T-cell (primary cell): ENCODE measurements at regions not wholly inside any gene's neighbourhood (a gene's known extent, or its start where the extent isn't known, plus 50 kb on each side); places are given as distances from the start of the nearest gene placed in this dataset.

Experiments used
- ATAC-seq, 4 experiments: fragments of 200-7000 bp in 3 of 4; fragments of 150-1000 bp in 1 of 4; cut with Tn5 transposase; replicated peaks in 1 of 4; 1 replicate in 3 of 4; 2 replicates in 1 of 4; pipeline ENCODE4 v1.10.0; 2021; ENCODE audit warnings: moderate library complexity in 3 of 4, mild to moderate bottlenecking in 2 of 4, moderate number of reproducible peaks in 1 of 4
- CTCF ChIA-PET, 2 donors: fragments of 300-600 bp; sonication (Branson Sonifier 250); formaldehyde crosslinking; loops; one replicate each; lab custom pipeline; 2022; ENCODE audit warnings: antibody characterized with exemption in 2 of 2; lab: Charles Lee
- POLR2A ChIA-PET, 2 donors: fragments of 300-600 bp; sonication (Branson Sonifier 250); formaldehyde crosslinking; loops; one replicate each; lab custom pipeline; 2022; ENCODE audit warnings: antibody characterized with exemption in 2 of 2; lab: Charles Lee
- DNase-seq, 35 experiments: peaks; one replicate each; pipeline versions ENCODE4 v3.0.0 to v3.0.0-alpha.2; 2013 to 2023
- H3K27ac ChIP-seq: one replicate; pipeline ENCODE4 v1.5.1; 2013; ENCODE audit warnings: low read length
- H3K27me3 ChIP-seq, 2 experiments: replicated peaks in 1 of 2; 1 replicate in 1 of 2; 2 replicates in 1 of 2; pipeline versions ENCODE4 v1.6.1 to v1.7.0; 2013; ENCODE audit warnings: low read length in 1 of 2, mixed read lengths in 1 of 2; ENCODE audit not compliant: control insufficient read depth in 2 of 2, insufficient read depth in 2 of 2; ENCODE audit errors: extremely low read depth in 1 of 2
- H3K36me3 ChIP-seq, 2 donors: 1 replicate in 1 of 2; 2 replicates in 1 of 2; pipeline versions ENCODE4 v1.6.1 to v1.7.0; 2013; ENCODE audit warnings: low read length in 1 of 2; ENCODE audit not compliant: control insufficient read depth in 2 of 2, insufficient read depth in 1 of 2; ENCODE audit errors: extremely low read depth in 1 of 2
- H3K4me1 ChIP-seq, 2 experiments: 1 replicate in 1 of 2; 2 replicates in 1 of 2; pipeline versions ENCODE4 v1.6.1 to v1.7.0; 2013; ENCODE audit warnings: low read length in 2 of 2, mixed read lengths in 1 of 2; ENCODE audit not compliant: insufficient read depth in 2 of 2, control insufficient read depth in 1 of 2; ENCODE audit errors: extremely low read depth in 1 of 2
- H3K4me3 ChIP-seq, 2 donors: 1 replicate in 1 of 2; 2 replicates in 1 of 2; pipeline versions ENCODE4 v1.5.1 to v1.7.0; 2013; ENCODE audit warnings: mild to moderate bottlenecking in 2 of 2, low read length in 1 of 2, moderate library complexity in 1 of 2; ENCODE audit not compliant: control insufficient read depth in 1 of 2; ENCODE audit errors: extremely low read depth in 1 of 2
- H3K9me3 ChIP-seq: 2 replicates; pipeline ENCODE4 v1.7.0; 2013
- H3K27ac Mint-ChIP-seq, 2 donors: one replicate each; pipeline ENCODE4 v1.8.0; 2020 to 2021; ENCODE audit warnings: mild to moderate bottlenecking in 2 of 2, mixed read lengths in 2 of 2
- H3K27me3 Mint-ChIP-seq, 2 donors: one replicate each; pipeline ENCODE4 v1.8.0; 2021 to 2022; ENCODE audit warnings: mixed read lengths in 2 of 2
- H3K36me3 Mint-ChIP-seq: one replicate; pipeline ENCODE4 v1.8.0; 2021; ENCODE audit warnings: mixed read lengths
- H3K4me1 Mint-ChIP-seq, 3 donors: one replicate each; pipeline ENCODE4 v1.8.0; 2020 to 2022; ENCODE audit warnings: mixed read lengths in 3 of 3, mild to moderate bottlenecking in 1 of 3
- H3K4me3 Mint-ChIP-seq, 3 donors: one replicate each; pipeline ENCODE4 v1.8.0; 2020 to 2022; ENCODE audit warnings: mild to moderate bottlenecking in 3 of 3, mixed read lengths in 3 of 3, moderate library complexity in 3 of 3
- H3K9me3 Mint-ChIP-seq, 3 donors: one replicate each; pipeline ENCODE4 v1.8.0; 2020 to 2022; ENCODE audit warnings: mixed read lengths in 3 of 3
- WGBS: methylation state at CpG from one replicate; pipeline ENCODE4 v1.1.5; 2013; ENCODE audit warnings: missing lambda C conversion rate; ENCODE audit not compliant: insufficient coverage; 5-methylcytosine and 5-hydroxymethylcytosine counted together

DNA sequence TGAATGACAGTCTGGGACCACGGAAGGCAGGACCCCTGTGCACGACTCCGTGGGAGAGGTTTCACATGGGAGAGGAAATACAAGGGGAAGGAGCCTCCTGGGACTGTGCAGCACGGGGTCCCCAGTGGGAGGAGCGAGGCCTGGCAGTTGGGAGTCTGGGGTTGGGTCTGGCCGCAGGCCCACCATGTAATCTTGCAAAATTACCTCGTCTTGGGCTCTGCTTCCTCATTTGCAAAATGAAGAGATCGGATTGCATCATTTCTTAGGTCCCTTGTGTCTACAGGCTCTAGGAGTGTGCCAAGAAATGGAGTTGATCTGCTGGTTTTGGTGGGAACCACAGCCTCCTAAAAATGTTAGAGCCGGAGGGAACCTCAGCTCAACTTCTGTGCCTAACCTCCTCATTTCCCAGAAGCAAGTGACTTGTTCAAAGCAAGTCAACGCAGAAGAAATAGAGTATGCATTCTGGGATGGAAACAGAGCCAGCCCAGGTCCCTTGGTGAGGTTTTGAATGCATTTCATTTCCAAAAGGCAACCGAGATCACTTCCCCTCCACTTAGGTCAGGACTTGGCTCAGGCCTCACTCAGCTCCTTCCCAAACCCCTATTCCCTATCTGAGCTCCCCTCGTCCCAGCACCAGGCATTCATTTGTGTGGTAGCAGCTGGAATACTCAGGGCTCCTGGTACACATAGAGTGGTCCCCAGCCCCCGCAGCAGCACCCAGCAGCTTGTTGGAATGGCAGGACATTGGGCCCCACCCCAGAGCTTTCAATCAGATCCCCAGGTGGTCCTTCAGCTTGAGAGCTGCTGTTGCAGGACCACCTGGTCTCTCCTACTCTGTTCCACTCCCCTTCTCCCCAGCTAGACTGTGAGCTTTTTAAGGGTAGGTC, 267.7 kb downstream of the XXYLT1 start:
- H3K27ac Mint-ChIP-seq: no peak overlapping the region
- CTCF ChIA-PET: no interaction called here
- H3K9me3 ChIP-seq: no peaks in the 10 kb centered on the region
- DNase-seq (no peak), ATAC-seq (no peak)
- no peak overlapping the region for H3K4me3 Mint-ChIP-seq
- H3K36me3 Mint-ChIP-seq: no peaks in the 10 kb centered on the region
- H3K36me3 ChIP-seq: no peaks in the 10 kb centered on the region
- no peaks in the 10 kb centered on the region for H3K4me1 ChIP-seq
- H3K27me3 ChIP-seq: peaks cover 0 to 21% of the 10 kb centered on the region in 2 experiments
- H3K27ac ChIP-seq: no peak overlapping the region
- H3K9me3 Mint-ChIP-seq: no peaks in the 10 kb centered on the region
- POLR2A ChIA-PET: no interaction called here
- no peaks in the 10 kb centered on the region for H3K4me1 Mint-ChIP-seq
- no peak overlapping the region for H3K4me3 ChIP-seq
- 52% methylated on average over 10 of the region's 13 CpGs for WGBS
- peaks cover 8 to 12% of the 10 kb centered on the region in 2 donors for H3K27me3 Mint-ChIP-seq

DNA sequence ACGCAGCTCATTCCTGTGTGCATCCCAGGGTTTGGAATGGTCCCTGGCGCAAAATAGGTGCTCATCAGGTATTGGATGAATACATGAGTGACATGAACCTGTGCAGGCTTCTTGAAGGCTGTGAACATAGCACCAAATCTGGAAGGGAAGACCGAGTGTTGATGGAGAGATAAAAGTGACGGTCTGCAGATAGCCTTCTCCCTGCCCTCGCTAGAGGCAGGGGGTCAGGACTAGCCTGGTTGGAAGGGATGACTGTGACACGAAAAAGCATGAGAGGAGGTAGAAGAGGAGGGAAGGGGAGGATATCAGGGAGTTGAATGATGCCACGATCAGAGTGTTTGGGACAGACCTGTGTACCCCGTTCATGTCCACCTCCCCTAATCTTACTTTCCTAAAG, 267.1 kb downstream of the XXYLT1 start:
- CTCF ChIA-PET: no interaction called here
- H3K36me3 ChIP-seq: no peaks in the 10 kb centered on the region
- WGBS: 88% methylated on average over 5 of the region's 8 CpGs
- Mint-ChIP-seq H3K4me3 (no peak overlapping the region), H3K4me1 (no peaks in the 10 kb centered on the region), H3K27me3 (peaks cover 8 to 16% of the 10 kb centered on the region in 2 donors), H3K36me3 (no peaks in the 10 kb centered on the region), H3K9me3 (no peaks in the 10 kb centered on the region), H3K27ac (no peak overlapping the region)
- no peak for ATAC-seq
- no peaks in the 10 kb centered on the region for H3K9me3 ChIP-seq
- POLR2A ChIA-PET: no interaction called here
- H3K4me3 ChIP-seq: no peak overlapping the region
- H3K27ac ChIP-seq: no peak overlapping the region
- DNase-seq: no peak
- peaks cover 0 to 23% of the 10 kb centered on the region in 2 experiments for H3K27me3 ChIP-seq
- no peaks in the 10 kb centered on the region for H3K4me1 ChIP-seq

DNA sequence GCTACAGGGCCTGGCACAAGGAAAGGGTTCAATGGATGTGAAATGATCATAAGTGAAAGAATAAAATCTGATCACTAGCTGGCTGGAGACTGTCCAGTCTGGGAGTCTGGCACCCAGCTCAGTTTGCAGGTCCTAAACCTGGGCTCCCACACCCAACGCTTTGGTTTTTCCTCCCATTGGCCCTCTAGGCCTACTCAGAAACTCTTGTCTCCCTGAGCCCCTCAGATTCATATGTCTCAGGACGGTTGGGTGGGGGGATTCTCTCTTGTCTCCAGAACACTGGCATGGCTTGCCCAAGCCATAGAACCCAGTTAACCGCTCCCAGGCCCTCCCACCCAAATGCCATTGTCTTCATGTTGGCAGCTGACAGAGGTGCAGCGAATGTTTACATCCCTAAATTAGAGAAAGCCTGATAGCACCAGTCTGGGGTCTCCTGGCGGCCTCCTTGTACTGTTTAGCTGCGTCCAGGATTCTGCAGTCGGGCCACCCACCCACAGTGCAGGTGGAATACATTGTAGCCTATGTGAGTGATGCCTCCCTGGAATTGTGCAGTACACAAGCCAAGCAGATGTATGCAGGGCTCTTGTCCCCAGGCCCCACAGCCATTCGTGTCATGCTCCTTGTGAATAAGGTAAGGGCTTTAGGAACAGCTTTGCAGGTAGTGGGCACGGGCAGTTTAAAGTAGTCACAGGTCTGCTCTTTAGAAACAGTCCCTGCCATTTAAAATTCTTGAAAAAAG, 266.3 kb downstream of the XXYLT1 start:
- POLR2A ChIA-PET: no interaction called here
- Mint-ChIP-seq H3K36me3 (no peaks in the 10 kb centered on the region), H3K4me3 (no peak overlapping the region), H3K9me3 (no peaks in the 10 kb centered on the region), H3K27me3 (peaks cover 8 to 16% of the 10 kb centered on the region in 2 donors), H3K27ac (no peak overlapping the region), H3K4me1 (no peaks in the 10 kb centered on the region)
- H3K27me3 ChIP-seq: peaks cover 0 to 21% of the 10 kb centered on the region in 2 experiments
- ATAC-seq: no peak
- no peak overlapping the region for H3K4me3 ChIP-seq
- 90% methylated on average over 4 of the region's 9 CpGs for WGBS
- no peaks in the 10 kb centered on the region for H3K9me3 ChIP-seq
- no peaks in the 10 kb centered on the region for H3K36me3 ChIP-seq
- no peaks in the 10 kb centered on the region for H3K4me1 ChIP-seq
- DNase-seq: no peak
- CTCF ChIA-PET: interaction anchor here in 1 of 2 donors (0.6 kb wide), 1 partner anchor 95 kb away, joined by 3 read pairs; no protein-coding TSS in a partner anchor
- no peak overlapping the region for H3K27ac ChIP-seq

DNA sequence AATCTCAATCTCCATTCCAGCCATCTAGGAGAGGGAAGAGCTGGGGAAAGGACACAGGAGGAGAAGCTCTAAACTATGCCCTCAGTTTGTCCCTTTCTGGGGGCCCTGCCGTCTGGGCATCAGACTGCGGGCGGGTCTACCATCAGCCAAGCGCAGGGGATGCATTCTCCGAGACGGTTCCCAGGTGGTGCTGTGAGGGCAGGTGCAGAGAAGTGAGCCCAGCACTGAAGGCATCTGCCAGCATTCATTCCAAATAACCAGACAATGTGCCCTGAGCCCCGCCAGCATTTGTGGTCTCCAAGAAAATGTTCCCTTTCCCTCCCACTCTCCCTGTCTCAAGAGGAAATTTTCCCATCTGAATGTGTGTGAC, 265.7 kb downstream of the XXYLT1 start:
- ATAC-seq: no peak
- Histone ChIP-seq H3K27ac (no peak overlapping the region), H3K9me3 (no peaks in the 10 kb centered on the region), H3K36me3 (no peaks in the 10 kb centered on the region), H3K4me3 (no peak overlapping the region), H3K27me3 (peaks cover 0 to 21% of the 10 kb centered on the region in 2 experiments), H3K4me1 (no peaks in the 10 kb centered on the region)
- H3K4me1 Mint-ChIP-seq: no peaks in the 10 kb centered on the region
- no peak overlapping the region for H3K27ac Mint-ChIP-seq
- H3K4me3 Mint-ChIP-seq: no peak overlapping the region
- ChIA-PET CTCF (interaction anchor here in 1 of 2 donors (0.6 kb wide), 1 partner anchor 95 kb away, joined by 3 read pairs; no protein-coding TSS in a partner anchor), POLR2A (no interaction called here)
- no peaks in the 10 kb centered on the region for H3K36me3 Mint-ChIP-seq
- WGBS: 92% methylated on average over 6 of the region's 7 CpGs
- H3K27me3 Mint-ChIP-seq: peaks cover 8 to 16% of the 10 kb centered on the region in 2 donors
- no peaks in the 10 kb centered on the region for H3K9me3 Mint-ChIP-seq
- no peak for DNase-seq

DNA sequence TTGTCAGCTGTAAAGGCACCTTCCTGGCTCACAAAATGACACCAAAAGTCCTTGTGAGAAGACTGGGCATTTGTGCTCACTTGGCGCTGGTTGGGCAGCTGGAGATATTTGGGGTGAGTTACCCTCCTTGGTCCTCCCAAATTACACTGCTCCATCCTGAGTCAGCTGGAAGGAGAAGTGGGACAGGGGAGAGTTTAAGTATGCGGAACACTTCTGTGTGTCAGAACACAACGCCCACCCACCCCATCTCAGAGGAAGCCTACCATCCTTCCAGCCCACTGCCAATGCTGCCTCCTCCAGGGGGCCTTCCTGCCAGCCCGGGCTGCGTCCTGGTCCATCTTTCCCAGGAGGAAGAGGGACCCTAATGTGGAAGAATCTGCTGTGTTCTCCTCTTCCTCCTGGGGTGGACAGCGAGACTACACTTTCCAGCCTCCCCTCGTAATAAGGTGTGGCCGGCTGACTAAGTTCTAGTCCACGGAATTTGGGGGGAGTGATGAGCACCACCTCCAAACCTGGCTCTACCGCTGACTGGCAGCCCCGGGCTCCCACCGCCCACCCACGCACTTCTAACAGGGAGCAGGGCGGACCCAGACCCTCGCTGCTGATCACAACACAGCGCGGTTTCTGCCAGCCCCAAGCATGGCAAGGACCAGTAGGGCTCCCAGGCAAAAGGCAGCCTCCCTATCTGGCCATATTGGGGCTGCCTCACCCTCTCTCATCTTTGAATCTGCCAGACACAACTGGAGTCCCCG, 265.0 kb downstream of the XXYLT1 start:
- no peak for DNase-seq
- Mint-ChIP-seq H3K27ac (no peak overlapping the region), H3K27me3 (peaks cover 8 to 16% of the 10 kb centered on the region in 2 donors), H3K4me1 (peaks cover 0 to 2% (median 0%) of the 10 kb centered on the region in 3 donors), H3K36me3 (no peaks in the 10 kb centered on the region), H3K4me3 (no peak overlapping the region), H3K9me3 (no peaks in the 10 kb centered on the region)
- H3K4me1 ChIP-seq: no peaks in the 10 kb centered on the region
- no peaks in the 10 kb centered on the region for H3K9me3 ChIP-seq
- no peak overlapping the region for H3K27ac ChIP-seq
- ChIA-PET POLR2A (no interaction called here), CTCF (no interaction called here)
- no peaks in the 10 kb centered on the region for H3K36me3 ChIP-seq
- no peak for ATAC-seq
- 81% methylated on average over 12 of the region's 18 CpGs for WGBS
- H3K27me3 ChIP-seq: peaks cover 0 to 21% of the 10 kb centered on the region in 2 experiments
- no peak overlapping the region for H3K4me3 ChIP-seq

DNA sequence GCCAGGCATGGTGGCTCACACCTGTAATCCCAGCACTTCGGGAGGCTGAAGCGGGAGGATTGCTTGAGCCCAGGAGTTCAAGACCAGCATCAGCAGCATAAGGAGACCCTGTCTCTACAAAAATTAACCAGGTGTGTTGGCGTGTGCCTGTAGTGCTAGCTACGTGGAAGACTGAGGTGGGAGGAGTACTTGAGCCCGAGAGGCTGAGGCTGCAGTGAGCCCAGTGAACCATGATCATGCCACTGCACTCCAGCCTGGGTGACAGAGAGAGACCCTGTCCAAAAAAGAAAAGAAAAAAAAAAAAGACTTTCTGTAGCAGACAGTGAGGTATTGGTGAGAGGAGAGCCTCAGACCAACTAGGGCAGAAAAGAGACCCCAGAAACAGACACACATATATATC, 263.8 kb downstream of the XXYLT1 start:
- Mint-ChIP-seq H3K4me1 (peaks cover 0 to 5% (median 0%) of the 10 kb centered on the region in 3 donors), H3K4me3 (no peak overlapping the region), H3K27me3 (peaks cover 8 to 14% of the 10 kb centered on the region in 2 donors), H3K36me3 (no peaks in the 10 kb centered on the region), H3K27ac (no peak overlapping the region), H3K9me3 (no peaks in the 10 kb centered on the region)
- DNase-seq: no peak
- Histone ChIP-seq H3K4me3 (no peak overlapping the region), H3K9me3 (no peaks in the 10 kb centered on the region), H3K27me3 (peaks cover 0 to 21% of the 10 kb centered on the region in 2 experiments), H3K27ac (no peak overlapping the region), H3K4me1 (no peaks in the 10 kb centered on the region), H3K36me3 (no peaks in the 10 kb centered on the region)
- ATAC-seq: no peak
- ChIA-PET POLR2A (no interaction called here), CTCF (interaction anchor here in 1 of 2 donors (0.6 kb wide), 1 partner anchor 33 kb away, joined by 5 read pairs; no protein-coding TSS in a partner anchor)
- WGBS: 100% methylated on average over 1 of the region's 5 CpGs
